ENCODE measurements at regions not wholly inside any gene's neighbourhood (a gene's known extent, or its start where the extent isn't known, plus 50 kb on each side); places are given as distances from the start of the nearest gene placed in this dataset.
A peak's percentile ranks its signal among the peaks of the same experiment; 100 is the strongest.

- TF ChIP-seq ZNF773 (CRISPR knock-in tag; IDR thresholded peaks at IDR 0.05; ENCODE audit: borderline replicate concordance): no peak
- no peak for TF ChIP-seq HNRNPL (IDR thresholded peaks at IDR 0.05; ENCODE audit: low read depth, low read length)
- peak; percentile 97 for TF ChIP-seq ELF3 (CRISPR knock-in tag; IDR thresholded peaks at IDR 0.05)
- peak; percentile 93 for TF ChIP-seq HNF1A (IDR thresholded peaks at IDR 0.05; ENCODE audit: low read depth)
- TF ChIP-seq HNF1A (CRISPR knock-in tag; IDR thresholded peaks at IDR 0.05; ENCODE audit: borderline replicate concordance): peak; percentile 91; the same call in 1 of the 2 replicates
- TF ChIP-seq CBFB (CRISPR knock-in tag; IDR thresholded peaks at IDR 0.05): no peak
- no peak; the same call in 1 of the 2 replicates for TF ChIP-seq IKZF5 (CRISPR knock-in tag; IDR thresholded peaks at IDR 0.05)
- TF ChIP-seq CSRNP1 (CRISPR knock-in tag; IDR thresholded peaks at IDR 0.05): no peak
- no peak for TF ChIP-seq GATAD1 (CRISPR knock-in tag; IDR thresholded peaks at IDR 0.05)
- no peak for TF ChIP-seq THYN1 (CRISPR knock-in tag; IDR thresholded peaks at IDR 0.05; ENCODE audit: borderline replicate concordance, low read depth)
- TF ChIP-seq ZNF703 (CRISPR knock-in tag; IDR thresholded peaks at IDR 0.05; ENCODE audit: borderline replicate concordance): no peak
- no peak; the same call in 1 of the 2 replicates for TF ChIP-seq NFIC (IDR thresholded peaks at IDR 0.05; ENCODE audit: low read length)
- TF ChIP-seq THAP8 (CRISPR knock-in tag; IDR thresholded peaks at IDR 0.05; ENCODE audit: borderline replicate concordance): no peak
- no peak for TF ChIP-seq DZIP1 (CRISPR knock-in tag; IDR thresholded peaks at IDR 0.05)
- TF ChIP-seq CAMTA2 (CRISPR knock-in tag; IDR thresholded peaks at IDR 0.05; ENCODE audit: borderline replicate concordance): no peak
- no peak for TF ChIP-seq ZNF550 (CRISPR knock-in tag; IDR thresholded peaks at IDR 0.05; ENCODE audit: borderline replicate concordance)
- no peak for TF ChIP-seq STAT5B (CRISPR knock-in tag; IDR thresholded peaks at IDR 0.05)
- peak; percentile 59 for TF ChIP-seq TFE3 (CRISPR knock-in tag; IDR thresholded peaks at IDR 0.05)
These were observed 72.8 kb upstream of the BOD1 start (continued) for GRCh38 chr5:173689171-173689736.

All from HepG2 (cell line).